OCI-LY7 (cell line): ENCODE measurements at regions not wholly inside any gene's neighbourhood (a gene's known extent, or its start where the extent isn't known, plus 50 kb on each side); places are given as distances from the start of the nearest gene placed in this dataset.

Experiments used
- EZH2phosphoT487 ChIP-seq: fragments of 200-600 bp; sonication (generic); IDR thresholded peaks from 2 replicates; pipeline ENCODE4 v1.6.1; 2018; ENCODE audit warnings: low read depth, borderline replicate concordance, mild to moderate bottlenecking, mixed run types, antibody characterized with exemption, low read length, moderate library complexity, mixed read lengths
- TF ChIP-seq, protein P1 (sequence below): fragments of 200-600 bp; sonication (generic); conservative IDR thresholded peaks from 2 replicates; pipeline ENCODE4 v1.5.1; 2014; ENCODE audit warnings: mild to moderate bottlenecking, antibody characterized with exemption, low read length, moderate library complexity, mixed read lengths

DNA sequence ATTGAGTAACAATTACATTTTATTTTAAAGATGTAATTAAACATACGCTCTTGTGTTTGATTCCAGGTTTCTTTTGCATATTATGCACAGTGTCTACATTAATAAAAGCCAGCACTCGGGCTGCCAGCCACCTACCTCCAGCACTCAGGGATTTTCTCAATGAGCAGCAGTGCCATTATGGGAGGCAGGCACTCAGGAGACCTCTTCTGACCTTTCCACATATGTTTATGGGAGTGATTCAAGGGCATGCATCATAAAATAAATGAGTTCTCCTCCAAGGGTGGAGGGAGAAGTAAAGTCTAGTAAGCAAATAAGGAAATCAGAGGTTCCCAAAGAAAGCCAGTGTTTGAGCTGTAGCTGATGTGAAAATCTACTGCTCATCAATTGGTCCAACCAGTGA lies 119.8 kb upstream of the IRX2 start:
- TF ChIP-seq, protein P1, sequence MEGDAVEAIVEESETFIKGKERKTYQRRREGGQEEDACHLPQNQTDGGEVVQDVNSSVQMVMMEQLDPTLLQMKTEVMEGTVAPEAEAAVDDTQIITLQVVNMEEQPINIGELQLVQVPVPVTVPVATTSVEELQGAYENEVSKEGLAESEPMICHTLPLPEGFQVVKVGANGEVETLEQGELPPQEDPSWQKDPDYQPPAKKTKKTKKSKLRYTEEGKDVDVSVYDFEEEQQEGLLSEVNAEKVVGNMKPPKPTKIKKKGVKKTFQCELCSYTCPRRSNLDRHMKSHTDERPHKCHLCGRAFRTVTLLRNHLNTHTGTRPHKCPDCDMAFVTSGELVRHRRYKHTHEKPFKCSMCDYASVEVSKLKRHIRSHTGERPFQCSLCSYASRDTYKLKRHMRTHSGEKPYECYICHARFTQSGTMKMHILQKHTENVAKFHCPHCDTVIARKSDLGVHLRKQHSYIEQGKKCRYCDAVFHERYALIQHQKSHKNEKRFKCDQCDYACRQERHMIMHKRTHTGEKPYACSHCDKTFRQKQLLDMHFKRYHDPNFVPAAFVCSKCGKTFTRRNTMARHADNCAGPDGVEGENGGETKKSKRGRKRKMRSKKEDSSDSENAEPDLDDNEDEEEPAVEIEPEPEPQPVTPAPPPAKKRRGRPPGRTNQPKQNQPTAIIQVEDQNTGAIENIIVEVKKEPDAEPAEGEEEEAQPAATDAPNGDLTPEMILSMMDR = no peak
- TF ChIP-seq EZH2phosphoT487 = no peak
